ENCODE measurements at regions not wholly inside any gene's neighbourhood (a gene's known extent, or its start where the extent isn't known, plus 50 kb on each side); places are given as distances from the start of the nearest gene placed in this dataset.
"Not testable (repeated sequence)": the region's sequence is repeated elsewhere in the genome, so short reads cannot be mapped to it uniquely, and the experiment has no call there.

DNA sequence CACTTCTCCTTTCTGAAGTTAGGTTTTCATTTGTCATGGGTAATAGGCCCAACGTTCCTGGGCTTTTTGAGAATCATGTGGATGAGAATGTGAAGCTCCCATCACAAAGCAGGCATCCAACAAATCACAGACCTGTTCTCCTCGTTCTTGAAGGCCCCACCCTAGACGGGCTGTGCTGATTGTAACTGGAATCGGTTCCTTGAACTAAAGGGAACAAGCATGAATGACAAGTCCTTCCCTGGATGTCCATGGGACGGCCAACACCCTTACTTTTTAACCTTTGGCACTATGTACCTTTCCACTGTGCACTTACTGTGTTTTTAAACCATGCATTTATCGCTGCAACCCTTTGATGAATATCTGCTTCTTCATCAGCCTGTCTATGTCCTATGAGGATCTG is 438.2 kb downstream of the CD83 start:
- H3K79me2 ChIP-seq (ENCODE audit: low read length) = no peaks in the 10 kb centered on the region
- no peak overlapping the region for H3K4me3 ChIP-seq (ENCODE audit: low read length)
- no peaks in the 10 kb centered on the region for H3K4me1 ChIP-seq (ENCODE audit: low read length)
- no peak overlapping the region for H3K27ac ChIP-seq (ENCODE audit: low read length)
- H3F3A ChIP-seq (ENCODE audit: insufficient read depth, low read length) = no peaks in the 10 kb centered on the region
- H4K20me1 ChIP-seq (ENCODE audit: insufficient read depth, low read length) = no peaks in the 10 kb centered on the region
- H2AFZ ChIP-seq (ENCODE audit: low read length) = no peak overlapping the region
- H3K9ac ChIP-seq (ENCODE audit: low read length) = no peak overlapping the region
- no peak overlapping the region for H3K4me2 ChIP-seq (ENCODE audit: low read depth, low read length)
- no peaks in the 10 kb centered on the region for H3K27me3 ChIP-seq (replicated peaks; ENCODE audit: insufficient read depth, low read length)
- H3K36me3 ChIP-seq (replicated peaks; ENCODE audit: insufficient read depth, low read length) = no peaks in the 10 kb centered on the region
- DNase-seq = no peak
- H3K9me2 ChIP-seq (replicated peaks; ENCODE audit: insufficient read depth, low read length) = no peaks in the 10 kb centered on the region
- no peaks in the 10 kb centered on the region for H3K9me3 ChIP-seq (replicated peaks; ENCODE audit: insufficient read depth, low read length)
- no peak for TF ChIP-seq EZH2phosphoT487 (IDR thresholded peaks at IDR 0.05; ENCODE audit: low read length)
- TF ChIP-seq, protein P1, sequence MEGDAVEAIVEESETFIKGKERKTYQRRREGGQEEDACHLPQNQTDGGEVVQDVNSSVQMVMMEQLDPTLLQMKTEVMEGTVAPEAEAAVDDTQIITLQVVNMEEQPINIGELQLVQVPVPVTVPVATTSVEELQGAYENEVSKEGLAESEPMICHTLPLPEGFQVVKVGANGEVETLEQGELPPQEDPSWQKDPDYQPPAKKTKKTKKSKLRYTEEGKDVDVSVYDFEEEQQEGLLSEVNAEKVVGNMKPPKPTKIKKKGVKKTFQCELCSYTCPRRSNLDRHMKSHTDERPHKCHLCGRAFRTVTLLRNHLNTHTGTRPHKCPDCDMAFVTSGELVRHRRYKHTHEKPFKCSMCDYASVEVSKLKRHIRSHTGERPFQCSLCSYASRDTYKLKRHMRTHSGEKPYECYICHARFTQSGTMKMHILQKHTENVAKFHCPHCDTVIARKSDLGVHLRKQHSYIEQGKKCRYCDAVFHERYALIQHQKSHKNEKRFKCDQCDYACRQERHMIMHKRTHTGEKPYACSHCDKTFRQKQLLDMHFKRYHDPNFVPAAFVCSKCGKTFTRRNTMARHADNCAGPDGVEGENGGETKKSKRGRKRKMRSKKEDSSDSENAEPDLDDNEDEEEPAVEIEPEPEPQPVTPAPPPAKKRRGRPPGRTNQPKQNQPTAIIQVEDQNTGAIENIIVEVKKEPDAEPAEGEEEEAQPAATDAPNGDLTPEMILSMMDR (IDR thresholded peaks at IDR 0.05; ENCODE audit: low read length) = no peak
- no peak for TF ChIP-seq EZH2 (optimal IDR thresholded peaks at IDR 0.05; ENCODE audit: low read depth, low read length)

DNA sequence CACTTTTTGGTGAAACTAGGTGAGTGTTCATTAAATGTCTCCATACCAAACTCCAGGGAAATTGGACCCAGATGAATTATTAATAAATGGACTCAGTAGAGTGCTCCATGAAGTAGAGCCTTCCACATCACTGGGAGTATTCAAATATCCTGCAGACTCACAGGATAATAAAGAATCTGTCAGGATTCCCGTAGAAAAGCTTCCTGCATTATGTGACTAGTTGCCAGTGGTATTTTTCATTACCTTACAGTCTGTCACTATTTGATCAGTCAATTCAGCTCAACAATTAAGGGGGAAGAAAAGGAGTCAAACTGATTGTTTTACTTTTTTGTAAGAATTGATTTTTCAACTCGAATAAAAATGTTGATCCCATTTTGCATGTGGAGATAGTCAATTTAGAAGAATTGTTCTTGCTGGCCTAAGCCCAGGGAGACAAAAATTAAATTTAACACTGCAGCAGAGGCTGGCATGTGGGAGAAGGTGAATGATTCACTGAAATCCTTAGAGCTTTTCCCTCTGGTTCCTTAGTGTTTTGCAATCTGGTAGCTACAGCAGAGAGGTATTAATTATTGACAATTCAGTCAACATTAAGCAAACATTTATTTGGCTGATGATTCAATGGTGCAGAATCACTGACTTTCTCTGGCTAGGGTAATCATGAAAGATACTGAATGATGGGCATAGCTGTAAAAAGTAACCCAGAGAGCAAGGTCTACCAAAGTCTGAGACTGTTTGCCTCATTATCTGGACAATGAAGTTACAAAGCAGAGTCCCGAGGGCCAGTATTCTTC is 442.4 kb downstream of the CD83 start:
- Histone ChIP-seq H3K36me3 (replicated peaks; ENCODE audit: insufficient read depth, low read length) (no peaks in the 10 kb centered on the region), H3K4me2 (ENCODE audit: low read depth, low read length) (no peak overlapping the region), H3K9me2 (replicated peaks; ENCODE audit: insufficient read depth, low read length) (no peaks in the 10 kb centered on the region), H3K9me3 (replicated peaks; ENCODE audit: insufficient read depth, low read length) (no peaks in the 10 kb centered on the region), H2AFZ (ENCODE audit: low read length) (no peak overlapping the region), H3K27ac (ENCODE audit: low read length) (no peak overlapping the region), H3K27me3 (replicated peaks; ENCODE audit: insufficient read depth, low read length) (no peaks in the 10 kb centered on the region), H3K4me1 (ENCODE audit: low read length) (no peaks in the 10 kb centered on the region), H3F3A (ENCODE audit: insufficient read depth, low read length) (no peaks in the 10 kb centered on the region), H3K79me2 (ENCODE audit: low read length) (no peaks in the 10 kb centered on the region), H3K9ac (ENCODE audit: low read length) (no peak overlapping the region), H4K20me1 (ENCODE audit: insufficient read depth, low read length) (no peaks in the 10 kb centered on the region), H3K4me3 (ENCODE audit: low read length) (no peak overlapping the region)
- DNase-seq = no peak
- TF ChIP-seq, protein P1 (IDR thresholded peaks at IDR 0.05; ENCODE audit: low read length) = no peak
- TF ChIP-seq EZH2 (optimal IDR thresholded peaks at IDR 0.05; ENCODE audit: low read depth, low read length) (no peak), EZH2phosphoT487 (IDR thresholded peaks at IDR 0.05; ENCODE audit: low read length) (no peak)

DNA sequence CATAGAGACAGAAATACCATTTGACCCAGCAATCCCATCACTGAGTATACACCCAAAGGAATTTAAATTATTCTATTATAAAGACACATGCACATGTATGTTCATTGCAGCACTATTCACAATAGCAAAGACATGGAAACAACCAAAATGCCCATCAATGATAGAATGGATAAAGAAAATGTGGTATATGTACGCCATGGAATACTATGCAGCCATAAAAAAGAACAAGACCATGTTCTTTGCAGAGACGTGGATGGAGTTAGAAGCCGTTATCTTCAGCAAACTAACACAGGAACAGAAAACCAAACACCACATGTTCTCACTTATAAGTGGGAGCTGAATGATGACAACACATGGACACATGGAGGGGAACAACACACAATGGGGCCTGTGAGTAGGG is 444.0 kb downstream of the CD83 start:
- not testable (repeated sequence) for H2AFZ ChIP-seq (ENCODE audit: low read length); H3K9me3 ChIP-seq (replicated peaks; ENCODE audit: insufficient read depth, low read length); H3K4me1 ChIP-seq (ENCODE audit: low read length); H3K79me2 ChIP-seq (ENCODE audit: low read length); H3K9ac ChIP-seq (ENCODE audit: low read length); H3K4me2 ChIP-seq (ENCODE audit: low read depth, low read length); H3K27ac ChIP-seq (ENCODE audit: low read length); H3K36me3 ChIP-seq (replicated peaks; ENCODE audit: insufficient read depth, low read length); H3K9me2 ChIP-seq (replicated peaks; ENCODE audit: insufficient read depth, low read length); H3K27me3 ChIP-seq (replicated peaks; ENCODE audit: insufficient read depth, low read length); H4K20me1 ChIP-seq (ENCODE audit: insufficient read depth, low read length); H3F3A ChIP-seq (ENCODE audit: insufficient read depth, low read length); DNase-seq; H3K4me3 ChIP-seq (ENCODE audit: low read length)

DNA sequence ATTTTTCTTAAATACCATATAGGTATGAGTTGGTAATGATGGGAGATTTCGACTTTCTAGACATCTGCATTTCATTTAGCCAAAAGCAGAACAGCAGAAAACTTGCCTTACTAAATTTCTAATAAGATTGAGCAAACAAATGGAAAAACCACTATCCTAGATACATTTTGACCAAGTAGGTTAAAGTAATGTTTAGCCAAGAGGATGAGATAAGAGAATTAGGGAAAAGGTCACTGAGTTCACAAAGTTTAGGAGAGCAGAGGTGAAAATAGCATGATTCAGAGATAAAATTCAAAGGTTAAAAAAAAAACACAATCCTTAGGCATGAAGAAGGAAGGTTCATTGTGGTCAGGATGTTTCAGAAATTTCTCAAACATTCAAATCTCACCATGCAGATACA is 450.3 kb downstream of the CD83 start:
- Histone ChIP-seq H3K4me2 (ENCODE audit: low read depth, low read length) (no peak overlapping the region), H3K27me3 (replicated peaks; ENCODE audit: insufficient read depth, low read length) (no peaks in the 10 kb centered on the region), H3K9me2 (replicated peaks; ENCODE audit: insufficient read depth, low read length) (no peaks in the 10 kb centered on the region), H3K27ac (ENCODE audit: low read length) (no peak overlapping the region), H3K9me3 (replicated peaks; ENCODE audit: insufficient read depth, low read length) (no peaks in the 10 kb centered on the region), H4K20me1 (ENCODE audit: insufficient read depth, low read length) (no peaks in the 10 kb centered on the region), H3K79me2 (ENCODE audit: low read length) (no peaks in the 10 kb centered on the region), H2AFZ (ENCODE audit: low read length) (no peak overlapping the region), H3F3A (ENCODE audit: insufficient read depth, low read length) (no peaks in the 10 kb centered on the region), H3K4me1 (ENCODE audit: low read length) (no peaks in the 10 kb centered on the region), H3K36me3 (replicated peaks; ENCODE audit: insufficient read depth, low read length) (no peaks in the 10 kb centered on the region), H3K9ac (ENCODE audit: low read length) (no peak overlapping the region), H3K4me3 (ENCODE audit: low read length) (no peak overlapping the region)
- TF ChIP-seq, protein P1 (IDR thresholded peaks at IDR 0.05; ENCODE audit: low read length) = no peak
- TF ChIP-seq EZH2 (optimal IDR thresholded peaks at IDR 0.05; ENCODE audit: low read depth, low read length) (no peak), EZH2phosphoT487 (IDR thresholded peaks at IDR 0.05; ENCODE audit: low read length) (no peak)
- DNase-seq = no peak

Measured in MM.1S (cell line).